Stimulated activated CD4-positive, alpha-beta T cell treated with anti-CD3 and anti-CD28 coated beads, TNF-alpha, amount 100 ng/mL, for 48 hours (primary cell): ENCODE measurements at regions not wholly inside any gene's neighbourhood (a gene's known extent, or its start where the extent isn't known, plus 50 kb on each side); places are given as distances from the start of the nearest gene placed in this dataset.
"Not testable (repeated sequence)": the region's sequence is repeated elsewhere in the genome, so short reads cannot be mapped to it uniquely, and the experiment has no call there.

Experiments
- DNase-seq, 3 donors: peaks; one replicate each; pipeline ENCODE4 v3.0.0-alpha.2; 2020; ENCODE audit warnings: low read depth in 3 of 3

- no peak for DNase-seq
Measured at GRCh38 chr14:27605282-27605681, 1007.4 kb upstream of the NOVA1 start.

GRCh38 chr14:27608377-27608776 lies 1010.5 kb upstream of the NOVA1 start:
- no peak for DNase-seq

- DNase-seq: no peak
Measured at GRCh38 chr14:27612121-27612520, 1014.3 kb upstream of the NOVA1 start.

GRCh38 chr14:27613102-27613501 lies 1015.3 kb upstream of the NOVA1 start:
- no peak for DNase-seq

GRCh38 chr14:27623782-27624181 lies 1025.9 kb upstream of the NOVA1 start:
- no peak for DNase-seq

GRCh38 chr14:27634056-27634970 lies 1036.5 kb upstream of the NOVA1 start:
- no peak for DNase-seq

- not testable (repeated sequence) for DNase-seq
Measured at GRCh38 chr14:27640688-27641087, 1042.9 kb upstream of the NOVA1 start.

- DNase-seq: no peak
Measured at GRCh38 chr14:27642251-27642866, 1044.5 kb upstream of the NOVA1 start.

- DNase-seq: no peak
Measured at GRCh38 chr14:27660683-27661082, 1062.8 kb upstream of the NOVA1 start.

- no peak for DNase-seq
Measured at GRCh38 chr14:27668531-27668930, 1070.7 kb upstream of the NOVA1 start.

- DNase-seq: no peak
Measured at GRCh38 chr14:27672047-27672446, 1074.2 kb upstream of the NOVA1 start.

GRCh38 chr14:27672811-27673737 lies 1075.2 kb upstream of the NOVA1 start:
- DNase-seq: not testable (repeated sequence)

GRCh38 chr14:27686137-27686536 lies 1080.5 kb upstream of the FOXG1 start:
- no peak for DNase-seq

- no peak for DNase-seq
Measured at GRCh38 chr14:27688841-27689444, 1077.6 kb upstream of the FOXG1 start.

- no peak for DNase-seq
Measured at GRCh38 chr14:27712364-27712763, 1054.2 kb upstream of the FOXG1 start.

- DNase-seq: no peak
Measured at GRCh38 chr14:27715561-27715960, 1051.0 kb upstream of the FOXG1 start.

GRCh38 chr14:27721760-27722159 lies 1044.8 kb upstream of the FOXG1 start:
- DNase-seq: no peak

GRCh38 chr14:27725482-27725881 lies 1041.1 kb upstream of the FOXG1 start:
- DNase-seq: no peak

- no peak for DNase-seq
Measured at GRCh38 chr14:27727251-27727770, 1039.3 kb upstream of the FOXG1 start.

GRCh38 chr14:27730204-27730603 lies 1036.4 kb upstream of the FOXG1 start:
- no peak for DNase-seq

- DNase-seq: no peak
Measured at GRCh38 chr14:27739657-27740156, 1026.9 kb upstream of the FOXG1 start.
